CD14-positive monocyte (primary cell): ENCODE measurements at regions not wholly inside any gene's neighbourhood (a gene's known extent, or its start where the extent isn't known, plus 50 kb on each side); places are given as distances from the start of the nearest gene placed in this dataset.

Experiments used
- DNase-seq, 3 donors: peaks; one replicate each; pipeline ENCODE4 v3.0.0-alpha.2; 2011 to 2022
- H2AFZ ChIP-seq: 2 replicates; pipeline ENCODE4 v1.6.0; 2012; ENCODE audit warnings: mild to moderate bottlenecking, low read depth, low read length, inconsistent platforms; ENCODE audit not compliant: insufficient read depth, poor library complexity, severe bottlenecking
- H3K27ac ChIP-seq, 2 donors: 1 replicate in 1 of 2; 2 replicates in 1 of 2; pipeline ENCODE4 v1.5.1; 2012 to 2013; ENCODE audit warnings: low read length in 2 of 2, control low read depth in 1 of 2, inconsistent platforms in 1 of 2, low read depth in 1 of 2, mild to moderate bottlenecking in 1 of 2
- H3K27me3 ChIP-seq, 2 donors: one replicate each; pipeline versions ENCODE4 v1.6.0 to v1.6.1; 2011 to 2013; ENCODE audit warnings: low read length in 2 of 2; ENCODE audit not compliant: control insufficient read depth in 2 of 2, insufficient read depth in 2 of 2
- H3K36me3 ChIP-seq, 2 donors: replicated peaks in 1 of 2; 1 replicate in 1 of 2; 2 replicates in 1 of 2; pipeline versions ENCODE4 v1.5.1 to v1.6.1; 2012 to 2013; ENCODE audit warnings: low read length in 2 of 2, control low read depth in 1 of 2, inconsistent platforms in 1 of 2, mild to moderate bottlenecking in 1 of 2; ENCODE audit not compliant: insufficient read depth in 2 of 2, control insufficient read depth in 1 of 2
- H3K4me1 ChIP-seq, 2 donors: 1 replicate in 1 of 2; 2 replicates in 1 of 2; pipeline versions ENCODE4 v1.5.1 to v1.6.1; 2012 to 2013; ENCODE audit warnings: low read length in 2 of 2, control low read depth in 1 of 2, inconsistent platforms in 1 of 2, mild to moderate bottlenecking in 1 of 2, moderate library complexity in 1 of 2; ENCODE audit not compliant: insufficient read depth in 2 of 2, control insufficient read depth in 1 of 2
- H3K4me2 ChIP-seq: replicated peaks from 2 replicates; pipeline ENCODE3; 2012; ENCODE audit warnings: low read length, moderate library complexity, mild to moderate bottlenecking; ENCODE audit not compliant: poor library complexity, severe bottlenecking; ENCODE audit errors: extremely low read depth
- H3K4me3 ChIP-seq, 3 experiments: fragments of 200-600 bp in 1 of 3; sonication (generic) in 1 of 3; replicated peaks in 1 of 3; 1 replicate in 2 of 3; 2 replicates in 1 of 3; pipeline ENCODE4 v1.5.1; 2011 to 2013; ENCODE audit warnings: low read length in 3 of 3, mild to moderate bottlenecking in 3 of 3, control low read depth in 2 of 3, low read depth in 2 of 3, inconsistent platforms in 1 of 3, moderate library complexity in 1 of 3
- H3K79me2 ChIP-seq: 2 replicates; pipeline ENCODE4 v1.6.0; 2012; ENCODE audit warnings: mild to moderate bottlenecking, control low read depth, inconsistent platforms, low read length, moderate library complexity; ENCODE audit not compliant: insufficient read depth
- H3K9ac ChIP-seq: 2 replicates; pipeline ENCODE4 v1.6.0; 2017; ENCODE audit warnings: low read length, mild to moderate bottlenecking; ENCODE audit not compliant: insufficient read depth, poor library complexity, severe bottlenecking
- H3K9me3 ChIP-seq, 2 donors: replicated peaks in 1 of 2; 1 replicate in 1 of 2; 2 replicates in 1 of 2; pipeline versions ENCODE4 v1.5.1 to v1.6.1; 2012 to 2013; ENCODE audit warnings: low read length in 2 of 2, control low read depth in 1 of 2; ENCODE audit not compliant: control insufficient read depth in 1 of 2, insufficient read depth in 1 of 2
- H4K20me1 ChIP-seq: 2 replicates; pipeline ENCODE4 v1.6.0; 2012; ENCODE audit warnings: mild to moderate bottlenecking, low read length, control low read depth, moderate library complexity; ENCODE audit not compliant: insufficient read depth
- H3K27ac Mint-ChIP-seq, 7 donors: one replicate each; pipeline ENCODE4 v1.8.0; 2020; ENCODE audit warnings: mild to moderate bottlenecking in 7 of 7, mixed read lengths in 7 of 7, moderate library complexity in 6 of 7, inconsistent platforms in 2 of 7
- H3K27me3 Mint-ChIP-seq, 3 donors: one replicate each; pipeline ENCODE4 v1.8.0; 2021 to 2022; ENCODE audit warnings: low read depth in 3 of 3, mild to moderate bottlenecking in 3 of 3, mixed read lengths in 3 of 3, moderate library complexity in 3 of 3, inconsistent platforms in 1 of 3
- H3K36me3 Mint-ChIP-seq, 2 donors: one replicate each; pipeline ENCODE4 v1.8.0; 2020; ENCODE audit warnings: mixed read lengths in 2 of 2, inconsistent platforms in 1 of 2, mild to moderate bottlenecking in 1 of 2
- H3K4me1 Mint-ChIP-seq: one replicate; pipeline ENCODE4 v1.8.0; 2020; ENCODE audit warnings: mild to moderate bottlenecking, mixed read lengths
- H3K4me3 Mint-ChIP-seq, 2 donors: one replicate each; pipeline ENCODE4 v1.8.0; 2020; ENCODE audit warnings: mild to moderate bottlenecking in 2 of 2, mixed read lengths in 2 of 2, moderate library complexity in 1 of 2
- H3K9me3 Mint-ChIP-seq, 7 donors: one replicate each; pipeline ENCODE4 v1.8.0; 2020 to 2022; ENCODE audit warnings: mixed read lengths in 7 of 7, mild to moderate bottlenecking in 6 of 7, moderate library complexity in 6 of 7, inconsistent platforms in 2 of 7
- WGBS: methylation state at CpG from one replicate; pipeline ENCODE4 v1.1.5; 2013; ENCODE audit warnings: missing lambda C conversion rate; ENCODE audit not compliant: insufficient coverage; 5-methylcytosine and 5-hydroxymethylcytosine counted together
- intact Hi-C, 2 donors: fragments of 100-400 bp; cut with micrococcal nuclease; formaldehyde crosslinking; loops; one replicate each; pipeline versions ENCODE4 v1.15.0 to v1.15.1; 2023
- TF ChIP-seq, protein P1 (sequence below): fragments of 200-600 bp; IDR thresholded peaks from one replicate; pipeline ENCODE4 v1.8.0; 2022; ENCODE audit warnings: antibody characterized with exemption, mild to moderate bottlenecking

DNA sequence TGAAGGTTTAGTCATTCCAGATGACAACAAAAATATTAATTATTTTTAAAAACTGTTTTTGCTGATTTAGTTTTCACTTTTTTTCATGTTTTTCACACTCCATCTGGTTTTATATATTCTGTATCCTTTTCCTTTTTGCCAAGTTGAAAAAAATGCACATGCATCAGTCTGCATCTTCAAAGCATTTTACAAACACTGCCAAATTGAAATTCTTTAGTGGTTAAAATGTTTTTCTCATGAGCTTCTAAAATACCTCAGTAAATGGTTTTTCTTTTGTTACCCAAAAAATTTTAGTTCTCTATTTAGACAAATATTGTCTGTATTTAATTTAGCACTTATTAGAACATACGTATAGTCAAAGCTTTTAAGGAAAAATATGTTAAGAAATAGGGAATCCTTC is 386.9 kb upstream of the HSF2 start:
- peaks cover 0 to 2% (median 0%) of the 10 kb centered on the region in 7 donors for H3K9me3 Mint-ChIP-seq
- intact Hi-C loops: no loop called here
- peaks cover 0 to 2% (median 0%) of the 10 kb centered on the region in 3 donors for H3K27me3 Mint-ChIP-seq
- no peaks in the 10 kb centered on the region for H3K79me2 ChIP-seq
- no peaks in the 10 kb centered on the region for H3K9me3 ChIP-seq
- no peaks in the 10 kb centered on the region for H3K4me1 ChIP-seq
- H4K20me1 ChIP-seq: no peaks in the 10 kb centered on the region
- no peak overlapping the region for H3K4me3 Mint-ChIP-seq
- H3K9ac ChIP-seq: no peak overlapping the region
- H3K36me3 Mint-ChIP-seq: no peaks in the 10 kb centered on the region
- H3K27ac ChIP-seq: no peak overlapping the region
- H2AFZ ChIP-seq: no peak overlapping the region
- no peak overlapping the region for H3K4me3 ChIP-seq
- DNase-seq: no peak
- no peaks in the 10 kb centered on the region for H3K27me3 ChIP-seq
- H3K36me3 ChIP-seq: no peaks in the 10 kb centered on the region
- no CpG with 5 or more reads among the region's 1 CpG for WGBS
- no peak overlapping the region for H3K4me2 ChIP-seq
- no peak overlapping the region for H3K27ac Mint-ChIP-seq
- no peaks in the 10 kb centered on the region for H3K4me1 Mint-ChIP-seq
- TF ChIP-seq, protein P1, sequence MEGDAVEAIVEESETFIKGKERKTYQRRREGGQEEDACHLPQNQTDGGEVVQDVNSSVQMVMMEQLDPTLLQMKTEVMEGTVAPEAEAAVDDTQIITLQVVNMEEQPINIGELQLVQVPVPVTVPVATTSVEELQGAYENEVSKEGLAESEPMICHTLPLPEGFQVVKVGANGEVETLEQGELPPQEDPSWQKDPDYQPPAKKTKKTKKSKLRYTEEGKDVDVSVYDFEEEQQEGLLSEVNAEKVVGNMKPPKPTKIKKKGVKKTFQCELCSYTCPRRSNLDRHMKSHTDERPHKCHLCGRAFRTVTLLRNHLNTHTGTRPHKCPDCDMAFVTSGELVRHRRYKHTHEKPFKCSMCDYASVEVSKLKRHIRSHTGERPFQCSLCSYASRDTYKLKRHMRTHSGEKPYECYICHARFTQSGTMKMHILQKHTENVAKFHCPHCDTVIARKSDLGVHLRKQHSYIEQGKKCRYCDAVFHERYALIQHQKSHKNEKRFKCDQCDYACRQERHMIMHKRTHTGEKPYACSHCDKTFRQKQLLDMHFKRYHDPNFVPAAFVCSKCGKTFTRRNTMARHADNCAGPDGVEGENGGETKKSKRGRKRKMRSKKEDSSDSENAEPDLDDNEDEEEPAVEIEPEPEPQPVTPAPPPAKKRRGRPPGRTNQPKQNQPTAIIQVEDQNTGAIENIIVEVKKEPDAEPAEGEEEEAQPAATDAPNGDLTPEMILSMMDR: no peak

DNA sequence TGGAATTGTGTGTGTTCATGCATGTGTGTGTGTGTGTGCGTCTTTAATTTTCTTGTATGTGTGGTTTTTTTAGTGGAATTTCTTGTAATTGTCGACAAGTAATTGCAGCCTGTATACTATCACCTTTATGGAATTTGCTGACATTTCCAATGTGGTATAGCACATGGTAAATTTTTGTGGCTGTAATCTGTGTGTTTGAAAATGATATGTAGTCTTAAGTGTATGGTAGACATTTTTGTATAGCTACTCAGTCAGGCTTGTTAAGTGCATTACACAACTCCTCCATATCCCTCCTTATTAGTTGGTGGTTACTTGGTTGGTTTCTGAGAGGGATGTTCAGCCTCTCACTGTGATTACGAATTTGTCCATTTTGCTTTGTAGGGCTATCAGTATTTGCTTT is 384.5 kb upstream of the HSF2 start:
- Mint-ChIP-seq H3K4me1 (no peaks in the 10 kb centered on the region), H3K27ac (no peak overlapping the region), H3K36me3 (no peaks in the 10 kb centered on the region), H3K9me3 (peaks cover 0 to 3% (median 0%) of the 10 kb centered on the region in 7 donors), H3K4me3 (no peak overlapping the region), H3K27me3 (no peaks in the 10 kb centered on the region)
- Histone ChIP-seq H4K20me1 (no peaks in the 10 kb centered on the region), H3K9me3 (no peaks in the 10 kb centered on the region), H3K79me2 (no peaks in the 10 kb centered on the region), H3K27me3 (no peaks in the 10 kb centered on the region), H3K9ac (no peak overlapping the region), H3K27ac (no peak overlapping the region), H3K4me3 (no peak overlapping the region), H3K36me3 (no peaks in the 10 kb centered on the region), H3K4me2 (no peak overlapping the region), H2AFZ (no peak overlapping the region), H3K4me1 (no peaks in the 10 kb centered on the region)
- intact Hi-C loops: no loop called here
- no peak for DNase-seq
- no CpG with 5 or more reads among the region's 3 CpGs for WGBS
- TF ChIP-seq, protein P1: no peak
